Epithelial cell of proximal tubule (primary cell): ENCODE measurements at regions not wholly inside any gene's neighbourhood (a gene's known extent, or its start where the extent isn't known, plus 50 kb on each side); places are given as distances from the start of the nearest gene placed in this dataset.

Source experiments
- DNase-seq: peaks from one replicate; pipeline ENCODE4 v3.0.0-alpha.2; 2011; ENCODE audit warnings: low read depth
- H3K4me3 ChIP-seq: 2 replicates; pipeline ENCODE4 v1.5.1; 2011; ENCODE audit warnings: low read depth, mild to moderate bottlenecking, low read length
- TF ChIP-seq, protein P1 (sequence below): conservative IDR thresholded peaks from 2 replicates; pipeline ENCODE4 v1.5.1; 2012; ENCODE audit warnings: low read depth, mild to moderate bottlenecking, low read length

DNA sequence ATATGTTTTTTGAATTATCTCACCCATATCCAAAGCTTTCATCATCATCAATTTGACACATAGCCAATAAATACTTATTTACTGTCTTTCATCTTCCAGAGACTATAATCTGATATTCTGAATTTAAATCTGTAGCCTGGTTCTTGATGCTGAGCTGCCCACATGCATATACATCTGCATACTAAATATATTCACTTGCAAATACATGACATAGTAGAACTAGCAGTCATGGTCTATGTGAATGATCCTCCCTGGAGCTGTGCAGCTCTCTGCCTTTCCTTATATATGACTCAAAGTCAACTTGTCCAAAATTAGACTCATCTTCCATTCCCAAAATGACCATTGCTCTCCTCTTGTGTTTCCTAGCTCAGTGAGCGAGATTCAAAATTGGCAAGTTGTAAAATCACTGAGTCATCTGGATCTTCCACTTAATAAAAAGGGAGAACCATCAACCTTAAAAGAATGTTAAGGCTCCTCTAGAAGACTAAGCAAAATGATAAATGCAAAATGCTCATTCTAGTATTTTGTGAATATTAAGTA is 448.2 kb downstream of the PPARGC1A start:
- H3K4me3 ChIP-seq: no peak overlapping the region
- TF ChIP-seq, protein P1, sequence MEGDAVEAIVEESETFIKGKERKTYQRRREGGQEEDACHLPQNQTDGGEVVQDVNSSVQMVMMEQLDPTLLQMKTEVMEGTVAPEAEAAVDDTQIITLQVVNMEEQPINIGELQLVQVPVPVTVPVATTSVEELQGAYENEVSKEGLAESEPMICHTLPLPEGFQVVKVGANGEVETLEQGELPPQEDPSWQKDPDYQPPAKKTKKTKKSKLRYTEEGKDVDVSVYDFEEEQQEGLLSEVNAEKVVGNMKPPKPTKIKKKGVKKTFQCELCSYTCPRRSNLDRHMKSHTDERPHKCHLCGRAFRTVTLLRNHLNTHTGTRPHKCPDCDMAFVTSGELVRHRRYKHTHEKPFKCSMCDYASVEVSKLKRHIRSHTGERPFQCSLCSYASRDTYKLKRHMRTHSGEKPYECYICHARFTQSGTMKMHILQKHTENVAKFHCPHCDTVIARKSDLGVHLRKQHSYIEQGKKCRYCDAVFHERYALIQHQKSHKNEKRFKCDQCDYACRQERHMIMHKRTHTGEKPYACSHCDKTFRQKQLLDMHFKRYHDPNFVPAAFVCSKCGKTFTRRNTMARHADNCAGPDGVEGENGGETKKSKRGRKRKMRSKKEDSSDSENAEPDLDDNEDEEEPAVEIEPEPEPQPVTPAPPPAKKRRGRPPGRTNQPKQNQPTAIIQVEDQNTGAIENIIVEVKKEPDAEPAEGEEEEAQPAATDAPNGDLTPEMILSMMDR: no peak
- no peak for DNase-seq

DNA sequence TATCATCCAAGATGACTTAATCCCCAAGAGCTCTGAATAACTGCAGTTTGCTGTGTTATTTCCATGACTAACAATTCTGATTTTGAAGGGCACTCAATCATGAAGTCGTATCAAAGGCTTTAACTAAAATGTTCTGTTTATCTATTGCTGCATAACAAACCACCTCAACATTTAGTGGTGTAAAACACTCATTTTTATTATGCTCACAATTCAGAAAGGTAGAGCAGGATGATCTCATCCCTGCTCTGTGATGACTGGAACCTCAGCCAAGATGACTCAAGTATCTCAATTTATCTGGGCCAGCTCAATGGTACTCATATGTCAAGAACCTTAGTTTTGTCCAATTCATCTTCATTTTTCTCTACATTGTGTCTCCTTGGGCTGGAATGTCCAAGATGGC is 451.1 kb downstream of the PPARGC1A start:
- no peak overlapping the region for H3K4me3 ChIP-seq
- TF ChIP-seq, protein P1: no peak
- no peak for DNase-seq

DNA sequence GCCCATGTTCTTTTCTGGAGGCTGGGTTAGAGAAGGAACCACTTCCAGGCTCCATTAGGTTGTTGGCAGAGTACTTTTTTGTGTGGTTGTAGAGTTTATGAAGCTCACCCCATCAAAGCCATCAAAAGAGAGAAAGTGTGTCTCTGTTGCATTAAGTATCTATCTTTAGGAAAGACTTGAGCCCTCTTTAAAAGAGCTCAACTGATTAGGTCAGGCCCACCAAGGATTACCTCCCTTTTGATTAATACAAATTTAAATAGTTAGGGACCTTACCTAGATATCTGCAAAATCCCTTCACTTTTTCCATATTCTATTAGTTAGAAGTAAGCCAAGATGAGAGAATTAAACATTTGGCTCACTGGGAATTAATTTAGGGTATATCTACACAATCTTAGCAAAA is 460.4 kb downstream of the PPARGC1A start:
- no peak overlapping the region for H3K4me3 ChIP-seq
- TF ChIP-seq, protein P1: no peak
- no peak for DNase-seq

- DNase-seq: no peak
- H3K4me3 ChIP-seq: no peak overlapping the region
- TF ChIP-seq, protein P1: no peak
These were observed 464.3 kb downstream of the PPARGC1A start for GRCh38 chr4:23425570-23425969.

DNA sequence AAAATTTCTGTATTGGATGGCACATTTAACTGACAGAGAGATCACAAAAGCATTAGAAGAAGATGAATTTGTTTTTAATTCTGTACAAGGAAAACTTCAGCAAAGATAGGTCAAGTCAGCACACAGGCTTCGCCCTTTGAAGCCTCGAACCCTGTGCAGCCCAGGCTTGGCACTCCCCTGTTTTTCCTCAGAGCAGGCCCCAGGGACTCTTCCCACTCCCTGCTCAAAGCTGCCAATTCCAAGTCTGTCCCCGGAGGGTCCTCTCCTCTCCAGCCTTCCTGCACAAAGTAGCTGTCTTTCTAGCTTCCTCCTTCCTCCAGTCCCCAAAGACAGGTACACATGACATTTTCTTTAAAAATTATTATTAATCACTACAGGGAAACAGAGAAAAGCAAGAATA is 466.3 kb downstream of the PPARGC1A start:
- no peak for DNase-seq
- TF ChIP-seq, protein P1: no peak
- H3K4me3 ChIP-seq: no peak overlapping the region

GRCh38 chr4:23422878-23423277 is 467.0 kb downstream of the PPARGC1A start:
- DNase-seq: no peak
- TF ChIP-seq, protein P1: no peak
- H3K4me3 ChIP-seq: no peak overlapping the region

DNA sequence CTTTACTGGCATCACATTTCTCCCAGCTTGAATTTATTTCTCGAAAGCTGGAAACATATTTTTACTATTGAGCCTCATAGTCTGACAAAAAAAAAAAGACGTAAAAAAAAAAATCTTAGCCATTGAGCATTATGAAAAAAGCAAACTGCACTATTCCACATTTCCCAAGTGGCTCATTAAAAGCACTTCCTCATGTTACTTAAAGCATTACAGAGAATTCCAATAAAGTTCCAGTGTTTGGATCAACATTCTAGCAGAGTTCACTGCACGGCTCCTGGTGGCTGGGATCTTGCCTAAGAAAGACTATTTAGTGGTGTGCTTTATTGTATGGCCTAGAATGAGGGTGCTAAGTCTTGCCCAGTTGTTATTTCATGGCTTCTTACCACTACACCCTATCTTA is 476.2 kb downstream of the PPARGC1A start:
- no peak overlapping the region for H3K4me3 ChIP-seq
- TF ChIP-seq, protein P1: no peak
- no peak for DNase-seq
